ENCODE measurements at regions not wholly inside any gene's neighbourhood (a gene's known extent, or its start where the extent isn't known, plus 50 kb on each side); places are given as distances from the start of the nearest gene placed in this dataset.

DNA sequence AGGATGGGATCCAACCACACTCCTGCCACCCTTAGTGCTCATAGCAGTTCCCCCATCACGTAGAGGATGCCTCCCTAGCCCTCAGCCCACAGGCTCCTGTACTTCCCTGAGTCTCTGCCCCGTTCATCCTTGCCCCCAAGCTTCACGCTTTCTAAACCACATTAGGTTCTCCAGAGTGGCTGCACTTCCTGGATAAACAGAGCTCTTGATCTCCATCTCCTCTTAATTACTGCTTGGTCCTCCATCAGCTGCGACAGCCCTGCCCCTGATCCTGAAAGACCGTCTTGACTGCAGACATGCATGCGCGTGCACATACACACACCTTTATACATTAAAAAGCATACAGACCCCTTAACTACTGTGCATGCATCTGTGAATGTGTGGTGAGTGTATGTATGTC lies 530.0 kb downstream of the BCL11B start:
- DNase-seq (ENCODE audit: low spot score), result no peak

GRCh38 chr14:98743536-98743935 lies 528.5 kb downstream of the BCL11B start:
- no peak for DNase-seq (ENCODE audit: low spot score)

DNA sequence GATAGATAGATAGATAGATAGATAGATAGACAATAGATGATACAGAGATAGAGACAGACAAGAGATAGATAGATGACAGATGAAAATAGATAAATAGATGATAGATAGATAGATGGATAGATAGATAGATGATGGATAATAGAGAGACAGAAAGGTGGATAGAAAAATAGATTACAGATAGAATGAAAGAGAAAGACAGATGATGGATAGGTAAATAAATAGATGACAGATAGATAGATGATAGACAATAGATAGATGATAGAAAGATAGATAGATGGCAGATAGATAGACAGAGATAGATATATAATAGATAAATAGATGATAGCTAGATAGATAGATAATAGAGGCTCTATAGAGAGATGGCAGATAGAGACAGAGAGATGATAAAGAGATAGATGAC lies 523.0 kb downstream of the BCL11B start:
- DNase-seq (ENCODE audit: low spot score), result no peak

GRCh38 chr14:98751110-98751509 lies 520.9 kb downstream of the BCL11B start:
- no peak for DNase-seq (ENCODE audit: low spot score)

DNA sequence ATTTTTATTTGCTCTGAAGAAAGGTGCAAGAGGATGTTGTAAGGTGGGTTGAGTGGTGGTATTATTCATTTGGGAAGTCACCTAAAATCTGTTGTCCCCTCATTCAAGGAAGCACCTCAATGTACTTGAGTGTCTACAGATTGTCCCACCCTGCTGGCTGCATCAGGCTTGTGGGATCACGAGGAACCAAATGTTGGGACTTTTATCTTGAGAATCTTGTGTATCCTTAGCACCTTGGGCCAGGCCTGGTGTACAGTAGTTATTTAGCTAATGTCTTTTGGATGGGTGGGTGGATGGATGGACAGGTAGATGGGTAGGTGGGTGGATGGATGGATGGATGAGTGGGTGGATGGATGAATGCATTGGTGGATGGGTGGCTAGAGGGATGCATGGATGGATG lies 519.3 kb downstream of the BCL11B start:
- DNase-seq (ENCODE audit: low spot score), result no peak

GRCh38 chr14:98754343-98755020 lies 517.5 kb downstream of the BCL11B start:
- DNase-seq (ENCODE audit: low spot score), result no peak

DNA sequence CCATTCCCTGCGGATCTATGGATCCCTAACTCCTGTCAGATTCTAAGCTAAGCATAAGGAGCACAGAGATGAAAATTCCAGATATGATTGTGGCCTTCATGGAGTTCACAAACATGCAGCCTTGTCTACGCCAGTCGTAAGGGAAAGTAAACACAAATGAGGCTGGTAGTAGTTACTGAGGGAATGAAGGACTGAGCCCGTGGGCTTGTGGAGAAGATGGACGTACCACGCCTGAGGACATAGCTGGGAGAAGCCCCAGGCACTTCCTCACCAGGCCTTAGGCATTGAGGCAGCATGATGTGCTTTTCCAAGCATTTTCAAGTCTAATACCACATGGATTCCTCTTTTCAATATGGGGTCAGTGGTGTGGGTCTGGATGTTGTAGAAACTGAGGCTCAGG lies 515.2 kb downstream of the BCL11B start:
- DNase-seq (ENCODE audit: low spot score), result no peak

- DNase-seq (ENCODE audit: low spot score), result no peak
These were observed 513.6 kb downstream of the BCL11B start for GRCh38 chr14:98758440-98758839.

DNA sequence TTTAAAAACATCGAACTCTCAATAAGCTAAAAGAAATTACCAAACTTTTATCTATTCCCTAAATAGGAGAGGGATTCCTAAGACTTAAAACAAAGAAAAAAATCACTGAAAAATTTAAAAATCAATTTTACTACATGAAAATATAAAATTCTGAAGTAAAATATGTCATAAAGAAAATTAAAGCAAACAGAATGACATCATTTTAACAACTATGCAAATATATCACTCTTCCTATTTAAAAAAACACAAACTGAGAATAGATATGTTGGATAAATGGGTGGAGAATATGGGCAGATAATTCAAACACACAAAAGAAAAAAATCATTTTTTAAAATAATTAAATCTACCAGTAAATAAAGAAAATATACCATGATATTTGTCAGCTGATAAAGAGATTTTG lies 510.0 kb downstream of the BCL11B start:
- DNase-seq (ENCODE audit: low spot score), result no peak

GRCh38 chr14:98766818-98767217 lies 505.2 kb downstream of the BCL11B start:
- DNase-seq (ENCODE audit: low spot score), result no peak

- DNase-seq (ENCODE audit: low spot score), result no peak
These were observed 502.7 kb downstream of the BCL11B start for GRCh38 chr14:98769326-98769725.

- DNase-seq (ENCODE audit: low spot score), result no peak
These were observed 501.8 kb downstream of the BCL11B start for GRCh38 chr14:98770151-98770550.

DNA sequence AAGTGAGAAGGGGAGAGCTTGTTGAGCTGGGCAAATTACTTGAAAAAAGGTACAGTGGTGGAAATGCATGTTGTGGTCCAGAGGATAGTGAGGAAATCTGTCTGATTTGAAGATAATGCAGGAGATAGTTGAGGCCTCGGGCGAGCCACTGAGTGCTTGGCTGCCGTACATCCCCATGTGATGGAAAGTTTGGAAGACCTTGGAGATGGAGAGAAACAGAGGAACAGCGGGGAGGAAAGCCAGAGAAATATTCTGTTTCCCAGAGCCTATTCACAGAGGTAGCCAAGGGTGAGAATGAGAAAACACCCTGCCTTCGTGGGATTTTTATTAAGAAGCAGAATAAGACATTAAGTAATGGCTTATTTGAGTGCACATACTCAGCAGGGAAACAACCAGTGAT lies 498.2 kb downstream of the BCL11B start:
- no peak for DNase-seq (ENCODE audit: low spot score)

DNA sequence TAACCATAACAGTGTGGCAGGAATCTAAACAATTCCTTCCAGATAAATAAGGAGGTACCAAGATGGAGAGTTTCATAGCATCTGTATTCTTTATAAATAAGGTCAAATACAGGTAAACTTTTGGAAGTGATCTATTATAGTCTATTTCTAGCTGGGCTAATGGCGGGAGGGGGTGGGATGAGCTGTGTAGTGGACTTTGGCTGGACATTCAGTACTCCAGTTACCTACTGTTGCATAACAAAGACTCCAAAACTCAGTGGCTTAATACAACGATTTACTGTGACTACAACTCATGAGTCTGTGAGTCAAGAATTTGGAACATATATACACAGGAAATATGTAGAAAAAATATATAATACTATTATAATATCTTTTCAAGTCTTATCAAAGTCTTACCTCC lies 496.1 kb downstream of the BCL11B start:
- DNase-seq (ENCODE audit: low spot score), result no peak

DNA sequence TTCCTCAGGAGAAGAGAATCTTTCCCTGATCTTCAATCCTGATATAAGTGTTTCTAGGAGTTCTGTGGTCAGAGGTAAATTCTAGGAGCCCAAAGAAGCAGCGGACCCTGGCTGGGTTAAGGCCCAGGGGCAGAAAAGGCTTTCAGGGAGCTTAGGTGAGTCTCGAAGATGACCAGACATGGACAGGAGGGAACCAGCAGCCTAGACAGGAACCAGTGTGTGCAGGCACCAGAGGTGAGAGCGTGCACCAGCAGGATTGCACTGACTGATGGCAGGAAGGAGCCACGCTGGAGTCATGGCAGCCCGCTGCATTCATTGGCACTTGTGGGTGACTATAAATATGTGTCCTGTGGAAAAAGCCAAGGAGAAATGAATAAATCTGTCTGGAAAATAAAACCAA lies 489.9 kb downstream of the BCL11B start:
- no peak for DNase-seq (ENCODE audit: low spot score)

GRCh38 chr14:98785578-98785977 lies 486.4 kb downstream of the BCL11B start:
- no peak for DNase-seq (ENCODE audit: low spot score)

DNA sequence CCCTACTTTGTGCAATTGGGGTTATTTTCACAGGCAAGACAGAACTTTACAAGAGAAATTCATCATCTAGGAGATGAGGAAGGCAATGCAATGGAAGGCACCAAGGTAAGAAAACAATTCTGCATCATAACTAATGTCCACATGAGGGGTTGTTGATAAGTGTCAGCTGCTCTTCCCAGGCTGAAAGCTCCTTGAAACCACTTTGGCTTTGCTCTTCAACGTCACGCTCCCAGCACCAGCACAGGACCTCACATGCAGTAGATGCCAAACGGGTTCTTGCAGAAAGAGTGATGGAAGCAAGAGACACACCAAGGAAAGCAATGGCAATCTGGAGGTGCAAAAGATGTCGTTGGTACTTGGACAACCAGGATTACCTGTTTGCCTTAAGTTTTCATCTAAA lies 485.5 kb downstream of the BCL11B start:
- no peak for DNase-seq (ENCODE audit: low spot score)

- no peak for DNase-seq (ENCODE audit: low spot score)
These were observed 480.3 kb downstream of the BCL11B start for GRCh38 chr14:98791661-98792060.

GRCh38 chr14:98792171-98792570 lies 479.8 kb downstream of the BCL11B start:
- no peak for DNase-seq (ENCODE audit: low spot score)

DNA sequence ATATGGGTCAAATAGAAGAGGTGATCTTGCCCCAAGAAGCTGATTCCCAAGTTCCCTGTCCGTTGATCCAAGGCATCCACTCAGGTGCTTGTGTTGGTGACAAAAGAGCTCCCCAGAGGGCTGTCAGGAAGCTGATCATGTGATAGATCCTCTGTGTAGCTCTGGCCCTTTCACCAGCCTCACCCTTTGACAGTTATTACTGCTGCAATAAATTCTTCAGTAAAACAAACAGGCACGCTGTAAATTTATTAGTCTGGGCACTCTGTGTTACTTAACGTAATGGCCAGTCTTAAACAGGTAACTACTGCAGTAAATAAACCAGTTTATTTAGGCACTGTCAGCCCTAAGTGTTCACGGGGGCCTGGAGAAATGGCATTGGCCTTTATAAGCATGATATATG lies 473.9 kb downstream of the BCL11B start:
- DNase-seq (ENCODE audit: low spot score), result no peak

GRCh38 chr14:98799891-98800290 lies 472.1 kb downstream of the BCL11B start:
- DNase-seq (ENCODE audit: low spot score), result peak; percentile 54

DNA sequence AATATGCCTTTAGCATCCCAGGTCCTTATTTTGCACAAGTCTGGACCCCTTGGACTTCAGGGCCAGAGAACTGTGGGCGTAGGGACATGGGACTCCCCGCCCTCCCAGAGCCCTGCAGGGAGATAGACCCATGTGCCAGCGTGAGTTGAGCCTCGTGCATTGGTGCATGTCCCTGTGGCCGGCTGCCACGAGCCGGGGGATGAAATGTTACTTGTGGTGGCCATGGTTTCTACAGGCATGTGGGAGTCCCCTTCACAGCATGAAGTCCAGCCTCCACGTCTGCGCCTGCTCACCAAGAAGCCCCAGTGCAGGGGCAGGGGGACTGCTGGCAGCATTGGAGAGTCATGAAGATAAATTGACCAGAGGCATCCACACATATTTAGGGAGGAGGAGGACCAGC lies 470.0 kb downstream of the BCL11B start:
- DNase-seq (ENCODE audit: low spot score), result no peak

- DNase-seq (ENCODE audit: low spot score), result no peak
These were observed 468.8 kb downstream of the BCL11B start for GRCh38 chr14:98803196-98803595.
